ENCODE measurements at regions not wholly inside any gene's neighbourhood (a gene's known extent, or its start where the extent isn't known, plus 50 kb on each side); places are given as distances from the start of the nearest gene placed in this dataset.

- TF ChIP-seq POLR2A (IDR thresholded peaks at IDR 0.05) = no peak
- no peak for TF ChIP-seq POLR2AphosphoS5 (IDR thresholded peaks at IDR 0.05)
- no peak for TF ChIP-seq CTCF (IDR thresholded peaks at IDR 0.05)
- no peak for TF ChIP-seq EP300 (IDR thresholded peaks at IDR 0.05)
- WGBS, 2 donors (ENCODE audit: low coverage in 1 of 2) = 81 to 86% methylated on average over 3 of the region's 3 CpGs
- no peak overlapping the region for H3K27ac ChIP-seq
- H3K4me3 ChIP-seq = no peak overlapping the region
- ATAC-seq = no peak
- no peaks in the 10 kb centered on the region for H3K36me3 ChIP-seq
- H3K9me3 ChIP-seq = no peaks in the 10 kb centered on the region
- H3K4me1 ChIP-seq = peaks cover 0 to 18% (median 7%) of the 10 kb centered on the region in 3 donors
- no peaks in the 10 kb centered on the region for H3K27me3 ChIP-seq
Observed at GRCh38 chr6:150713931-150714330, 114.2 kb downstream of the PLEKHG1 start.

DNA sequence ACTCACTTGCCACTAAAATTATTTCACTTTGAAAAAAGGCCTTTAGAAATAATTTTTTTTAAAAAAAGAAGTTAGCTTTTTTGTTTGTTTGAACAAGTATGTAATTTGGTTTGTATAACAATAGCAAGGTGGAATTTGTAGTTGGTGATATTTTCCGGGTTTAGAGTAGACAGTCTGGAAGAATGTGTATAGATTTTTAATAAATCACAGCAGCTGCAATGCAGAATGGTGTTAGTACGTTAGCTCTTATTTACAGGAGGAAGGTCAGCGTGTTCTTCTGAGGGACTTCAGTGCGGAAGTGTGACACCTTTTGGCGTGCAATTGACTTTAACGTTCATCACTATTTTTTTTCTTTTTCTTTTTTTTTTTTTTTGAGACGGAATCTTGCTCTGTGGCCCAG is 115.4 kb downstream of the PLEKHG1 start:
- Histone ChIP-seq H3K9me3 (no peaks in the 10 kb centered on the region), H3K4me1 (peaks cover 0 to 18% (median 7%) of the 10 kb centered on the region in 3 donors), H3K27ac (no peak overlapping the region), H3K36me3 (no peaks in the 10 kb centered on the region), H3K4me3 (no peak overlapping the region), H3K27me3 (no peaks in the 10 kb centered on the region)
- no peak for TF ChIP-seq POLR2A (IDR thresholded peaks at IDR 0.05)
- TF ChIP-seq EP300 (IDR thresholded peaks at IDR 0.05) = no peak
- no peak for TF ChIP-seq CTCF (IDR thresholded peaks at IDR 0.05)
- TF ChIP-seq POLR2AphosphoS5 (IDR thresholded peaks at IDR 0.05) = no peak
- no peak for ATAC-seq
- 81 to 89% methylated on average over 6 to 7 of the region's 7 CpGs for WGBS, 2 donors (ENCODE audit: low coverage in 1 of 2)

DNA sequence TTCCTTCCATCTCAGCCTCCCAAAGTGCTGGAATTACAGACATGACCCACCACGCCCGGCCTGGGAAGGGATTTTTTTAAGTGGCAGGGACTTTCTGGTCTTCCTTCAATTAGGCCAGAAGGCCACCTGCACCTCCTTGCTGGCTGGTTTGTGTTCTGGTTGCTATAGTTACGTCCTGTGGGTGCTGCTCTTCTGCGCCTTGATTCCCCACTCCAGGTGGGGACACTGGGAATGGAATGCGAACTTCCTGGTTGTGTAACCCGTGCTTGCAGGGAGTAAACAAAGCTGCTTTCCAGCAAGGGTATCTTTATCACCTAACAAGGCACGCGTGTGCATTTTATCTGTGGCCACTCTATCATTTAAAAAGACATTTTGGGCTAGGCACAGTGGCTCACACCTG is 117.7 kb downstream of the PLEKHG1 start:
- TF ChIP-seq EP300 (IDR thresholded peaks at IDR 0.05) (no peak), POLR2A (IDR thresholded peaks at IDR 0.05) (no peak), CTCF (IDR thresholded peaks at IDR 0.05) (no peak), POLR2AphosphoS5 (IDR thresholded peaks at IDR 0.05) (no peak)
- Histone ChIP-seq H3K4me3 (no peak overlapping the region), H3K27me3 (no peaks in the 10 kb centered on the region), H3K9me3 (no peaks in the 10 kb centered on the region), H3K27ac (no peak overlapping the region), H3K36me3 (no peaks in the 10 kb centered on the region), H3K4me1 (peaks cover 0 to 10% (median under 1%) of the 10 kb centered on the region in 3 donors)
- WGBS, 2 donors (ENCODE audit: low coverage in 1 of 2) = 84 to 90% methylated on average over 2 to 7 of the region's 8 CpGs
- no peak for ATAC-seq

DNA sequence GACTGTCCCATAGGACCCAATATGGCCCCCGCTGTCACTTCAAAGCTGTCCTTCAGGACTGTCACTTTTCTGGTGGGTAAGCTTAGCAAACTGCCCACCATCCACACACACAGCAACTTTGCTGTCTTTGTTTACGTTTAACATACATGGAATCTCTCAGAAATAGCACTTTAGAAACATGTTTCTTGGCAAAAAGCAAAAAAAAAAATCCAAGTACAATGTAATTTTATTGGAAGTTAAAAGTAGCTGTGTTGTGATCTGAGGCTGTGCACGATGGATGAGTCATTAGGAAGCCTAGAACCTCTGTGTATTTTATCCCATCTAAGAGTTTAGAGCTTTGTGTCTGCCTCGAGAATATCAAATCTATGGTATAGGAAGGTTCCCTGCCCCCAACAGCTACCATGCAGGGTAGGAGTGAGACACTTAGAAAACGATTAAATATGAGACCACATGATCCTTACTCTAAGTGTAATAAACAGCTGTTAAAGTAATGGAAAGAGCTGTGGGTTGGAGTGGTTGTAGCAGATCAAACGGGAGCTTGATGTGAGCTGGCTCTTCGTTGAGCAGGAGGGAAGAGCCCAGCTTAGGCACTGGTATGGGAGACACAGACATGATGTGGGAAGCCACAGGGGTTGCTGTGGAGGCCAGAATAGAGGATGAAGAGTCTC is 119.5 kb downstream of the PLEKHG1 start:
- TF ChIP-seq EP300 (IDR thresholded peaks at IDR 0.05) (no peak), CTCF (IDR thresholded peaks at IDR 0.05) (no peak)
- H3K4me3 ChIP-seq = no peak overlapping the region
- H3K4me1 ChIP-seq = no peaks in the 10 kb centered on the region
- WGBS, 2 donors (ENCODE audit: low coverage in 1 of 2) = 63 to 74% methylated on average over 4 to 7 of the region's 7 CpGs
- H3K9me3 ChIP-seq = no peaks in the 10 kb centered on the region
- no peak for ATAC-seq
- H3K36me3 ChIP-seq = no peaks in the 10 kb centered on the region
- H3K27me3 ChIP-seq = no peaks in the 10 kb centered on the region
- no peak overlapping the region for H3K27ac ChIP-seq

- no peak overlapping the region for H3K4me3 ChIP-seq
- no peaks in the 10 kb centered on the region for H3K9me3 ChIP-seq
- no peak for TF ChIP-seq CTCF (IDR thresholded peaks at IDR 0.05)
- no peak for TF ChIP-seq EP300 (IDR thresholded peaks at IDR 0.05)
- no peak for TF ChIP-seq POLR2A (IDR thresholded peaks at IDR 0.05)
- no peak for TF ChIP-seq POLR2AphosphoS5 (IDR thresholded peaks at IDR 0.05)
- no peaks in the 10 kb centered on the region for H3K36me3 ChIP-seq
- ATAC-seq = no peak
- H3K4me1 ChIP-seq = no peaks in the 10 kb centered on the region
- H3K27me3 ChIP-seq = no peaks in the 10 kb centered on the region
- 60 to 76% methylated on average over 1 of the region's 1 CpG for WGBS, 2 donors (ENCODE audit: low coverage in 1 of 2)
- H3K27ac ChIP-seq = no peak overlapping the region
Observed at GRCh38 chr6:150719831-150720230, 120.1 kb downstream of the PLEKHG1 start.

Data from gastroesophageal sphincter (tissue), 4 donors.